Activated CD8-positive, alpha-beta memory T cell treated with anti-CD3 and anti-CD28 coated beads for 36 hours (primary cell): ENCODE measurements at regions not wholly inside any gene's neighbourhood (a gene's known extent, or its start where the extent isn't known, plus 50 kb on each side); places are given as distances from the start of the nearest gene placed in this dataset.

Experiments
- CTCF ChIA-PET: fragments of 350-600 bp; sonication (Branson Sonifier 250); formaldehyde crosslinking; loops from one replicate; lab custom pipeline; 2021; ENCODE audit warnings: antibody characterized with exemption; lab: Charles Lee
- POLR2A ChIA-PET: fragments of 350-600 bp; sonication (Branson Sonifier 250); formaldehyde crosslinking; loops from one replicate; lab custom pipeline; 2021; ENCODE audit warnings: antibody characterized with exemption; lab: Charles Lee

DNA sequence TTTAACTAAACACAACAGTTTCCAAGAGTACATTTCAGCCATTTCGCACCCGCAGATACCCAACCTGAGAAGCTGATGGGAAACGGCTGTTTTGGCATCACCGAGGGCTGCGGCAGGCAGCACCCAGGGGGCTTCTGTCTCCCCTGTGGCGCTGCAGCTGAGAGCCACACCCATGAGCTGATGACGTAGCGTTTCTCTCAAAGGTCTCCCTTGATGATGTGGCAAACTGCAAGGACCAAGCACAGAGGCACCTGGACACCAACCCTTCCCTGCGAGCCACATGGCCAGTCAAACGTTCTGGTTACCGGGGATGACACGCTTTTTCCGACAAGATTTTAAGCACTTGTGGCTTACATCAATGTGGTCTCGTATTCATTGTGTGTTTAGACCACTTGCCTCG lies 150.8 kb upstream of the ERG start:
- ChIA-PET CTCF (no interaction called here), POLR2A (no interaction called here)

DNA sequence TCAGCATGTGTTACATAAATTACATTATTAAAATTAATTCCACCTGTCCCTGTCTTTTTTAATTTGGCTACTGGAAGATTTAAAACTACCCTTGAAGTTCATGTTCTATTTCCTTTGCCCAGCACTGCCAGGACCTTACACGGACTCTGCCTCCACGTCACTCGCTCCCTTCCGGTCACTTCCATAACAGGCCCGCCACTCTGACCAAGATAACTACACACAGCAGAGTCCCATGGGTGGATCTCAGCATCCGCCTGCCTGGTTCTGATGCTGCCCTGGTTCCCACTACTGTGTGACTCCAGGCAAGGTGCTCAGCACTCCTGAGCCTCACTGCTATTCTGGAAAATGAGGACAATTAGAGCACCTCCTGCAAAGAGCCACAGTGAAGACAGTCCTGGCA lies 153.3 kb upstream of the ERG start:
- ChIA-PET CTCF (no interaction called here), POLR2A (no interaction called here)

DNA sequence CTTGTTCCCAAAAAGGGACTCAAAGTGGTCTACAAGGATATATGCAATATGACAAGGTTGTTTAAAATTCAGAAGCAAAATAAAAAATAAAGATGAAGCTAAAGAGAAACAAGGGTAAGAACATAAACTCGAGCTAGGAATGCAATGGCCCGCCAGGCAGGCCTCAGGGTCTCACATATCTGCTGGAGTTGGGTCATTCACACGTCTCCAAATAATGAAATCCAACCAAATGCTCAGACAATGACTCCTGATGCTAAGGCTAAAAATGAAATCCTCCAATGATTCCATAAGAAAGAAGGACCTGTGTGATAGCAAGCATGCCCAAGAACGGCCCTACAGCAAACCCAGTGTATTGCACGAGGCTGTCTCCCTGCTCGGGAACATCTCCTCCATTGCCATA lies 153.3 kb upstream of the ETS2 start:
- ChIA-PET CTCF (no interaction called here), POLR2A (no interaction called here)

DNA sequence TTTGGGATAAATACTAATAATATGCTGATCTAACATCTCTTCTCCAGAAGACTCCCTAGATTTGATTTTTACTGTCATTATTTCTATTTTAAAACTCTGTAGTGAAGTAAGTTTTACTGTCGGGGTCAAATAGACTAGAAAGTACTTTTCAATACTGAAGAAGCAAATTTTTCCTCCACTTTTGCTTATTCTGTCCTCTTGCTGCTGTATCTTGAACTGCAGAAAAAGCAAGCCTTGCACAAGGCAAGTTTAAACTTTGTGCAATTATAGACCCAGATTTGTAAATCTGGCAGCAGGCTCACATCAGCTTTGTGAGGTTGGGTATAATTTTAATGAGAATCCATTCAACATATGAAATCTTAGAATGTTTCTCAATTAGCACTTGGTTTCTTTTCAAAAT lies 151.1 kb upstream of the ETS2 start:
- ChIA-PET POLR2A (no interaction called here), CTCF (no interaction called here)

DNA sequence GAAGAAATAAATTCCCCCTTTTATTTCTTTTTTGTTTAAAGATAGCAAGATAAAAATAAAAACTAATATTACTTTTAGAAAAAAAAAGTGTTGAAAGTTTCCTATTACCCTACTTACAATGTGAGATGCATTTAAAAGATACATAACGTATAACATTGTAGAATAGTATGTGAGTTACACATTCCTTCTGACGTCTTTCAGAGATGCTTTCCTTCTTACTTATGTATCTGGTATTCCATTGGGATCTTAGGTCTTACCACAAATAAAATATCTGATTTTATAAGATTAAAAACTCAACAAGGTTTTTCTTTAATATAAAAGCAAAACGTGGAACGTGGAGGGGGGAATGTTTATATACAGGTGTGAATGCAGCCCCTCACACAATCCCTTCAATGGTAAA lies 147.2 kb upstream of the ETS2 start:
- CTCF ChIA-PET, result no interaction called here
- POLR2A ChIA-PET, result no interaction called here

DNA sequence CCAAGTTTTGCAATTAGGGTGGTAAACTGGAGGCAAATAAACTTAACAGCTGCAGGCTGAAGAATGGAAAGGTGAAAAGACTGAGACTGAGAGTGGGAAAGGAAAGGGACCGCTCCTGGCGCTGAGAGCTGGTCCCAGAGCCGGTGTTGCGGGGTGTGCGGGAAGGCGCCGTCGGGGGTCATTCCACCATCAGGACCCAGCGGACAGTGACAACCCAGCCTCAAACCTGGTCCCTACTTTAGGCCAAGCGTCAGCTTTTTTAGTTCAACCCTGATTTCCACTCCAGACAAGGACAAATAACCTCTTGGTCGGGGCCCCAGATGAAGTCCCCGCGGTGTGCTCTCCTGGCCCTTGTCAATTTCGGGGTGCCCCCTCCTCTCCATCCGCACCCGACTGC lies 145.8 kb upstream of the ETS2 start:
- ChIA-PET POLR2A (no interaction called here), CTCF (no interaction called here)

DNA sequence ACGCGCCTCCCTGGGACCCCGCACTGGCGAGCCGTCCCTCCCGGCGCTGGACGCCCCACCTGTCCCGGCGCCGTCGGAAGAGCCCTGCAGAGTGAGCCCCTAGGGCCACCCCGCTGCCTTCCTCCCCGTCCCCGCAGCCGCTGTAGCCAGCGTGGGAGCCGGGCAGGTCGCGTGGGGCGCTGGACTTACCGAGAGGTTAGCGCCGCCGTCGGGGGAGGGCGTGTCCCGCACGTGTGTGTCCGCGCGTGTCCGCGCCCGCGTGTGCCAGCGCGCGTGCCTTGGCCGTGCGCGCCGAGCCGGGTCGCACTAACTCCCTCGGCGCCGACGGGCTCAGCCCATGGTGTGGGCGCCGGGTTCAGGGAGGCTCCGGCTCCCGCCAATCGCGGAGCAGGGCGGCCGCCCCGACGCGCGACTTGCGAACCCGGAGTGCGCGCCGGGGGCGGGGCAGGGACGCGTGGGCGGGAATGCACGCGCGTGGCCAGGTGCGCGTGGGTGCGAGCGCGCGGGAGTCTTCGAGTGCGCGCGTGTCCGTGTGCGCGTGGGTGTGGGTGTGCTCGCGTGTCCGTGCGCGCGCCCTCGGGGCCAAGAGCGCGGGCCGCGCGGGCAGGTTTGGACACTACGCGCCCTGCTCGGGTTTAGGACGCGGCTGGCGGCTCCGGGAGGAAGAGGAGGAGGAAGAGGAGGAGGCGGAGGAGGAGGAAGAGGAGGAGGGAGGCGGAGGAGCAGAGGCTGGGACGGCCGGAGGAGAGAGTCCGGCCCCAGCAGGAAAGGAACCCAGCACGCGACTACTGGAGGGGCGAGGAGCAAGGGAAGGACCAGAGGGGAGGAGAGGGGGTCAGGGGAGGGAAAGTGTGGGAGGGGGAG lies 145.2 kb upstream of the ETS2 start:
- CTCF ChIA-PET, result no interaction called here
- POLR2A ChIA-PET, result no interaction called here

DNA sequence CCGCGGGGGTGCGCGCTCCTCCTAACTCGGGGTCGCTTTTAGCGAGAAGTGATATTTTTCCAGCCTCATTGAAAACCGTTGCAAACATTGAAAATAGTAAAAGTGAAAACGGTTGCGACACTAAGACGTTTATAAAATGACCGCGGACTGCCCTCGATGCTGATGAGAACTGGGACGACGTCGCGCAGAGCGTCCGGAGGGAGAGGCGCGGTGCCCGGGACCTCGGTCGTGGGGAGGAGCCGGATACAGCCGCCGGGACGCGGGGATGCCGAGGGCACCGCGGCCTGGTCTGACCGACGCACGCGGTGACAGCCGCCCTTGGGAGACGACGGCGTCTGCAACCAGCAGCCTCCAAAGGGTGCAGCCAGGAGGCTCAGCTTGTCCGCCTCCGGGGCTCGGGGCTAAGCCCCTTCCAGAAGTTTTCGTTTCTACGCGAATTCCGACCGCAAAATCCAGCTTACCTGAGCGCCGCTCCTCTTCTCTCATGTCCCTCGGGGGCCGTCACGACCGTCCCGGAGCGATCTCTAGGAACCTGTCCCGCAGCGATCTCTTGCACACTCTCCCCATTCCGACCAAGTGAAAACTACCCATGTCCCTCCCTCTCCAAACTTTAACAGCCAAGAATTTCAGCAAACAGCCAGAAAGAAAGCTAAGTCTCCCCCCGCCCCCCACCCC lies 144.4 kb upstream of the ETS2 start:
- ChIA-PET CTCF (no interaction called here), POLR2A (no interaction called here)

DNA sequence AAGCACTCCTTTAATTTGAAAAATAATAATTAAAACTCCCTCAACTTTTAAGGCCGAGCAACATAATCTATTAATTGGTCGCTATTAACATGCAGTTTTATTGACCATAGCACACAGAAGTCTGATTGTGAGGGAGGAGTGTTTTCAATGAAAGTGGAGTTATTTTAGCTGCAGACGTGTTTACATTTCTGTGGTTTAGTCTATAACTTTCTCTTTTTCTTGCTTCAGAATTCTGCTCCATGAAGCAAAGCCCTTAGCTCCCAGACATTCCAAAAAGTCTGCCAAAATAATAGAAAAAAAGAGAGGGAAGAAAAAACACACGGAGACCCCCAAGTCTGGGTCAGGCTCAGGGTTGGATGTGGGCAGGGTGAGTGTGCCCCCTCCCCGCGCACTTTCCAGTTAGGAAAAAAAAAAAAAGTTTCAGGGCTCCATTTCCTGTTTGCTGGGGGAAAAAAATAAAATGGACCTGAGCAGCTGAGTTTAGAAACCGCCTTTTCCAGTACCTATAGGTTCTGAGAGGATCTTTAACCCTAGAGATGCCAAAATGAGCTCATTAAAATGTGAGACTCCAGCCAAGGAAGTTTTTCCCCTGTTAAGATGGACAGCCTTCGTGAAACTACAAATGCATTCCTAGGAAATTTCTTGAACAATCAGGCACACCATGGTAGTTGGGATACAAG lies 143.7 kb upstream of the ETS2 start:
- CTCF ChIA-PET, result no interaction called here
- POLR2A ChIA-PET, result no interaction called here

DNA sequence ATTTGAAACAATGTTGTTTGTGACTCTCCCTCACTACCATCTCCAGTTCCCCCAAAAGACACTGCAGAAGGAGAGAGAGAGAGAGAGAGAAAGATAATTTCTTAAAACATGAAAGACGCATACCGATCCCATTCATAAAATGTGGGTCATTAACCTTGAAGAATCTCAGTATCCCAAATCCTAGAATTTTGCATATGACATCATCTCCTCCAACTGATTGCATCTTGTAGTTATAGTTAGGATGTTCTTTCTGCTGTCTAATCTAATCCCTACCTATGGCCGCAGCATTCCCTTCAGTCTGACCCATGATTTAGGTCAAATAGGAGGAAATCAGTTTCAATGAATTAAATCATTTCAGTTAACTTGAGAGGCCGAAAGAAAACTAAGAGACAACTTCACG lies 142.4 kb upstream of the ETS2 start:
- POLR2A ChIA-PET, result no interaction called here
- CTCF ChIA-PET, result no interaction called here

DNA sequence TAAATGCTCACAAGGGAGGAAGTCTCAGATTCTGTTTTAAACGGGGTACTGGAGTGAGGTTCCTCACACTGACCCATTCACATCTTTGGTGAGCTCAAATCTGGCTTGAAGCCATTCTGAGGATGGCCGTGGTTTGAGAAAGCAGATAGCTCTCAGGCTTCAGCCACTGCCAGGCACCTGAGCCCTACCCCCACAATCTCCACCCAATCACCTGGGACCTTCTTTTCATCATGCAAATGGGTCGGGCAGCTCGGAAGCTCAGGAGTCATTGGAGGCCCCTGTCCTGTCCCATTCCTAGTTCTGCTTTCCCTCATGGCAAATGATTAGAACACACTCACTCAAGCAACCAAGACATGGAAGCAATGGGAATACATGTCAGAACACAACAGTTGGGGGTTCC lies 141.4 kb upstream of the ETS2 start:
- ChIA-PET POLR2A (no interaction called here), CTCF (no interaction called here)

DNA sequence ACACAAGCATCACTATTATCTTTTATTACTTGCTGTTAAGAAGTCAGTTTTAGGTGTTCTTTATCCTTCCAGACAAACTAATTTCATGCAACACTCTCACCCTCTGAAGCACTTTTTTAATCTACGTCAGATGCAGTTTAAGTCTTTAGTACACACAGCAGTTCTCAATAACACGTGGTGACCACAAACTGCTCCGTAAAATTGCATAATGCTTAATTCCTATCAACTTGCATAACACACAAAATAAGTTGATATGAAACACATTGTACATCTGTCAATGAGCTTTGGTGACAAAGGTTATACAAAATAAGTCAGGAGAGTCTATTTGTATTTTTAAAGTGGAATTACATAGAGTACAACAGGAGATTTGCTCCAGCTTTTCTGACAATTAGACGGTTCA lies 140.9 kb upstream of the ETS2 start:
- CTCF ChIA-PET, result no interaction called here
- POLR2A ChIA-PET, result no interaction called here

DNA sequence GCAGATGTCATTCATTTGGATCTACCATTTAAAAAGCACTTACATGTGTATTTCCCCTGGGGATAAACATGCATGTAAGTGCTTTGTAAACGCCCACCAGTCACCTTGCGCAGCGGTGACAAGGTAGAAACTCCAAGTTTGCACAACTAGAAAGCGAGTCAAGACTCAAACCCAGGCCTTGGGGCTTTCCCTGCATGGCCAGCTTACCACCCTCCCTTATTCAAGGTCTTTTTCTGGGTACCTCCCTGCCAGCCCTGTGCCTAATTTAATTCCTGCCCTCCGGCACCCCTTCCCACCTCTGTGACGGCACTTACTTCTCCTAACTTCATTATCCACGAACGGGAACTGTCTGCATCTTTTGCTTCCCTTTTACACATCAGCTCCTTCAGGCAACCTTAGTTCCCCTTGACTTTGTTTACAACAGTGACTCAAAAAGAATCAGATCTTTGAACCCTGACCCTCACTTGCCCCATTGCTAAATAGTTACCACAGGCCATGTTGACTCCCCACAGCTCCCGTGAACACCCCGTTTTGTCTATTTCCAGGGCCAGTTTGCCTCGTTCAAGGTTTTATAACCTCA lies 138.3 kb upstream of the ETS2 start:
- ChIA-PET POLR2A (no interaction called here), CTCF (no interaction called here)

DNA sequence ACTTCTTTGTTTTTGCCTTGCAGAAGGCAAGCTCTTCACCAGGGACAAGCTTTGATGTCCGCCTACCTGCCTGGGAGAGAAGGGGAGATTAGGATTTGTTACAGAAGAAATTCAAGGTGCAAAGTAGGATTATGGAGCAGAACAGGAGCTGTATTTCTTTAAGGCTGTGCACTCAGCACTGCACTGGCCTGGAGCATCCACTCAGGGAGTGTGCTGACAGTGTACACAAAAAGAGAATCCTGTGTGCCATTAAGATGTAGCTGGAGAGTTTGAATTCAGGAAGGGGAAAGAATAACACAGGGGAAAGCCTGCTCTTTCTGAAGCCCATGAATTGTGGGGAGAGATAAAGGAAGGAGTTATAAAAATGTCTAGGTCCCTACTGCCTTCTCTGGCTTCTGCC lies 137.7 kb upstream of the ETS2 start:
- POLR2A ChIA-PET, result no interaction called here
- CTCF ChIA-PET, result no interaction called here

DNA sequence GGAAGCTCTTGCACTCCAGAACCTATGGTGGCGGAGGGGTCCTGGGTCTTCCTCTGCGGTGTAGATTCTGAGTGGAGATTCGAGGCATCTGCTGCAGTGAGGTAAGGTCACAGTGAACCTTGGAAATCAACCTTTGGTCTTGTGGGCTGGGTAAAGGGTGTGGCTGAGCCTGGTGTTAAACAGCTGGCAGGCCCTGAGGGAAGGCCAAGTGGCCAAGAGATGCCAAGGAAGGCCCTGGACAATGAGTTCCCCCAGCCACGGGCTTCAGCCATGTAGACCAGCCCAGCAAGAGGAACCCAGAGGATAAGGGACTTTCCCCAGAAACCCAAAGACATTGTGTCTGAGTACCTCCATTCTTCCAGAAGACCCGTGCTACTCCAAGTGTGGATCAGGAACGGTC lies 137.2 kb upstream of the ETS2 start:
- ChIA-PET CTCF (interaction anchor here (1.0 kb wide), 1 partner anchor 470 kb away, joined by 3 read pairs; no protein-coding TSS in a partner anchor), POLR2A (no interaction called here)

DNA sequence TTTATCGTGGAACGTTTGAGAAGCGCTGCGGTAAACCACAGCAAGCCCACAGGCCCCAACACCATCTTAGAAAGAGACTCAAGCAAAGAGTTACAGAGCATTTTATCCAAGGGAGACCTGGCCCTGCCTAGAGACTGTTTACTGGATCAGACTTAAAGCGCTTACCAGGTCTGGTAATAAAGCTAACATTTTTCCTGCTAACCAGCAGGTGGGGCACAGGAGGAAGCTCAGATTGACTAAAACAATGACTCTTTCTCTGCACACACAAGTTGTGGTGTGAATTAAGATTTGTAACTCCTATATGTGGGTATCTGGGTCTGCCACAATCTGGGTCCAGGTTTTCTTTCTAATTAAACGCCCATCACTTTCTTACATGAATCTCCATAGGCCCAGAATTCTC lies 136.5 kb upstream of the ETS2 start:
- ChIA-PET CTCF (interaction anchor here (1.0 kb wide), 1 partner anchor 469 kb away, joined by 3 read pairs; no protein-coding TSS in a partner anchor), POLR2A (no interaction called here)

DNA sequence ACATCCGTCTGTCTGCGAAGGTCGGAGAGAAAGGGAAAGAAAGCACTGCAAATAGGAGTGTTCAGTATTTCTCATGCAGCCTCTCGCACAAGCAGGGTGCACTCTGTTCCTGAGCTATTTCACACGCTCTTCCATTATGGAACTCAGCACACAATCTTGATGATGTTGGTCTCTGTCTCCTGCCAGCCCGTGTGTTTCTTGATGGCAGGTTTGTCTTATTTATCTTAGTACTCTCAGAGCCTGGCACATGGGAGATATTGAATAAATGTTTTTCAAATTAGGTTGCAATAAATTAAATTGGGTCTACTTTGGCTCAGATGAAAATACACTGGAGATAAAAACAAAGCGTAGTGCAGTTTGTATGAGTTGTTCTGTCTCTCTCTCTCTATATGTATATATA lies 134.9 kb upstream of the ETS2 start:
- CTCF ChIA-PET, result no interaction called here
- POLR2A ChIA-PET, result no interaction called here

DNA sequence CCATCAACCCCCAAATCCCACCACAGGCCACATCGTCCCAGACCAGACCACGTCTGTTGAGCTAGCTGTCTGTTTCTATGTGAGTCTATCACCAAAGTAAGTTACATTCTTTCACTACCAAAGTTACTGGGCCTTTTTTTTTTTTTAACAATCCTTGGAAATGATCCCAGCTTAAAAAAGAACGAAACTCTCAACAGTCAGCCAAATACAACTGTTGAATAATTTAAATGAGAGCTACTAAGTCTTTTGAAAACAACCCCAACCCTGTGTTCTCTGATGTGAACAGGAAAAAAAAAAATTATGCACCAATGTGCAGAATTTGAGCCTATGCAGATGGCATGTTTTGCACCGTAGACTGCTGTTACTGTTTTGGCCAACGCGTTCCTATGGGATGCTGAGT lies 134.0 kb upstream of the ETS2 start:
- ChIA-PET POLR2A (no interaction called here), CTCF (no interaction called here)

DNA sequence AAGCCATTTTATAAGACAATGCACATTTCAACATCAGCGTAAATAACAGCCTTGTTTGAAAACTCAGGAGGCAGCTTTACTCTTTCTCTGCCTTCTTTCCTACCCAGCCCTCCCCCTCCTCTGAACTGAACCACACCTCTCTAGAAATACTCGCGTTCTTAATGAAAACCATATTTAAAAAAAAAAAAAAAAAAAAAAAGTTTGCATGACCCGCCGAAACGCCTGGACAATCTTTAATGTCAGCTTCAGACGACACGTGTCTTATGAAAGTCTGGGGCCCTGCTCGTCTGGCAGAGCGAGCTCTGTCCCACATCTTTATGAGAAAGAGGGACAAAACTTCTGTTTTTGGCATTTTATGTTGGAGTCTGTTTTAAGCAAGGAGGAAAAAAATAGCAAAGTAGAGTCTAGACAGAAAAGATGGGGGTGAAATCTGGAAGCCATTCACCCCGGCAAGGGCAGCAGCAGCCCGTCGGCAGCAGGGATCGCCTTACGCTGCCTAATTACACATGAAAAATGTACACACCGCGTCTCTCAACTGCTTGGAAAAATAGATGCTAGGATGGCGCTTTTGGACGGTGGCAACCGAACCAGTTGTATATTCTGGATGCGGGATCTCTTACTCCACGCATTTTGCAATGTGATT lies 130.4 kb upstream of the ETS2 start:
- ChIA-PET POLR2A (interaction anchor here (0.6 kb wide), 1 partner anchor 292 kb away, joined by 5 read pairs; no protein-coding TSS in a partner anchor), CTCF (interaction anchor here (0.6 kb wide), 1 partner anchor 126 kb away, joined by 4 read pairs; no protein-coding TSS in a partner anchor)

DNA sequence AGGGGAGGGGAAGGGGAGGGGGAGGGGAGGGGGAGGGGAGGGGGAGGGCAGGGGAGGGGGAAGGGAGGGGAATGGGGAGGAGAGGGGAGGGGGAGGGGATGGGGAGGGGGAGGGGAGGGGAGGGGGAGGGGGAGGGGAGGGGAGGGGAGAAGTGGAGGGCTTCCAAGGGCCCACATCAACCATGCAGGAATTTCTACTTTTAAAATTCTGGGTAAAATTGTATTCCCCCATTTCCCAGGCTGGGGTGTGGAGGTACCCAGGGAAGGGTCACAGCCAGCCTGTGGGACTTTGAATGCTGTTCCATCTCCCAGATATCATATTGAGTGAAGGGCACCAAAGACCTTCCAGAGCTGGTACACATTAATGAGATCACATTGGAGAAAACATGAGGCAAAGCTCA lies 126.9 kb upstream of the ETS2 start:
- POLR2A ChIA-PET, result no interaction called here
- CTCF ChIA-PET, result no interaction called here
